Lower leg skin (tissue), 4 donors: ENCODE measurements at regions not wholly inside any gene's neighbourhood (a gene's known extent, or its start where the extent isn't known, plus 50 kb on each side); places are given as distances from the start of the nearest gene placed in this dataset.

Experiments used
- DNase-seq, 2 donors: peaks; one replicate each; pipeline ENCODE4 v3.0.0-alpha.2; 2019; ENCODE audit warnings: low spot score in 2 of 2
- H3K4me3 ChIP-seq: fragments of 200-600 bp; sonication (generic); 2 replicates; pipeline ENCODE4 v1.5.1; 2017; ENCODE audit warnings: mild to moderate bottlenecking, low read depth; ENCODE audit not compliant: poor library complexity, severe bottlenecking
- CTCF ChIP-seq, 3 donors: fragments of 450-650 bp; IDR thresholded peaks; one replicate each; pipeline ENCODE4 v1.5.1; 2016; ENCODE audit warnings: antibody characterized with exemption in 3 of 3, mild to moderate bottlenecking in 3 of 3, moderate library complexity in 2 of 3
- POLR2A ChIP-seq, 2 donors: fragments of 450-650 bp; IDR thresholded peaks; one replicate each; pipeline ENCODE4 v1.6.1; 2016 to 2017; ENCODE audit warnings: antibody characterized with exemption in 2 of 2, mild to moderate bottlenecking in 1 of 2, moderate library complexity in 1 of 2
- WGBS, 2 donors: methylation state at CpG; one replicate each; pipeline ENCODE4 v1.1.5; 2018; 5-methylcytosine and 5-hydroxymethylcytosine counted together
- intact Hi-C: fragments of 100-400 bp; cut with DNase I; formaldehyde crosslinking; loops from one replicate; pipeline ENCODE4 v1.15.0; 2023; ENCODE audit warnings: low total_unique reads

GRCh38 chr20:58097429-58097828, 131.0 kb downstream of the ANKRD60 start:
- WGBS, 2 donors: 79 to 85% methylated on average over 4 of the region's 4 CpGs
- intact Hi-C loops: no loop called here
- no peak overlapping the region for H3K4me3 ChIP-seq
- TF ChIP-seq POLR2A (IDR thresholded peaks at IDR 0.05) (no peak), CTCF (IDR thresholded peaks at IDR 0.05) (no peak)
- peak; percentile 9 to 43 for DNase-seq

- WGBS, 2 donors: 74 to 81% methylated on average over 8 of the region's 8 CpGs
- H3K4me3 ChIP-seq: no peak overlapping the region
- intact Hi-C loops: no loop called here
- TF ChIP-seq POLR2A (IDR thresholded peaks at IDR 0.05) (no peak), CTCF (IDR thresholded peaks at IDR 0.05) (no peak)
- DNase-seq: peak; percentile 7 to 57
Measured at GRCh38 chr20:58096880-58097423, 131.5 kb downstream of the ANKRD60 start.

GRCh38 chr20:58094698-58095097, 133.8 kb downstream of the ANKRD60 start:
- H3K4me3 ChIP-seq: no peak overlapping the region
- peak in 1 of 2 donors; percentile 65 for DNase-seq
- 67 to 84% methylated on average over 4 of the region's 4 CpGs for WGBS, 2 donors
- intact Hi-C loops: no loop called here
- TF ChIP-seq POLR2A (IDR thresholded peaks at IDR 0.05): no peak
- TF ChIP-seq CTCF (IDR thresholded peaks at IDR 0.05): no peak

GRCh38 chr20:58094160-58094559, 134.3 kb downstream of the ANKRD60 start:
- 92 to 96% methylated on average over 9 of the region's 9 CpGs for WGBS, 2 donors
- peak in 1 of 2 donors; percentile 74 for DNase-seq
- TF ChIP-seq CTCF (IDR thresholded peaks at IDR 0.05) (no peak), POLR2A (IDR thresholded peaks at IDR 0.05) (no peak)
- H3K4me3 ChIP-seq: no peak overlapping the region
- intact Hi-C loops: no loop called here

GRCh38 chr20:58092871-58093270, 135.6 kb downstream of the ANKRD60 start:
- intact Hi-C loops: no loop called here
- peak in 1 of 2 donors; percentile 58 for DNase-seq
- 90 to 96% methylated on average over 11 of the region's 11 CpGs for WGBS, 2 donors
- H3K4me3 ChIP-seq: no peak overlapping the region
- TF ChIP-seq POLR2A (IDR thresholded peaks at IDR 0.05) (no peak), CTCF (IDR thresholded peaks at IDR 0.05) (no peak)

GRCh38 chr20:58092353-58092752, 136.1 kb downstream of the ANKRD60 start:
- peak in 1 of 2 donors; percentile 28 for DNase-seq
- H3K4me3 ChIP-seq: no peak overlapping the region
- intact Hi-C loops: no loop called here
- TF ChIP-seq POLR2A (IDR thresholded peaks at IDR 0.05) (no peak), CTCF (IDR thresholded peaks at IDR 0.05) (no peak)
- 84 to 93% methylated on average over 4 of the region's 4 CpGs for WGBS, 2 donors
